Activated gamma-delta T cell treated with anti-CD3 and anti-CD28 coated beads, Interleukin-2, amount 50 U/mL, for 16 hours (primary cell): ENCODE measurements at regions not wholly inside any gene's neighbourhood (a gene's known extent, or its start where the extent isn't known, plus 50 kb on each side); places are given as distances from the start of the nearest gene placed in this dataset.
"Not testable (repeated sequence)": the region's sequence is repeated elsewhere in the genome, so short reads cannot be mapped to it uniquely, and the experiment has no call there.

ENCODE experiments used
- DNase-seq: peaks from one replicate; pipeline ENCODE4 v3.0.0-alpha.2; 2020; ENCODE audit warnings: low read depth

DNA sequence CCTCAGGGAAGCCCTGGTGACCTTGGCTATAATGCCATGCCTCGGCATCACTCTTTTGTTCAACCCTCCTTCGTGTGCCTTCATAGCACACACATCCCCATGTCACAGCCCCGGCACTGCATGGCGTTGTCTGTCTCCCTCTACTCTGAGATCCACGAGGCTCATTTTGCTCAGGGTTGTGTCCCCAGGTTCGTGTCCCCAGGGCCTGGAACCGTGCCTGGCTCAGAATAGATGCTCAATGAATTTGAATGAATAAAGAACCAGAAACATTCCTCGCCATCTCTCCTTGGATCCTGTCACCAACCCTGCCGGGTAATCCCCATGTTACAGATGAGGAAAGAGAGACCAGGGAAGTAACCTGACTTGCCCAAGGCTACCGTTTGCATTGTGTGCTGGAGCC lies 177.3 kb downstream of the PTPRU start:
- DNase-seq = no peak

DNA sequence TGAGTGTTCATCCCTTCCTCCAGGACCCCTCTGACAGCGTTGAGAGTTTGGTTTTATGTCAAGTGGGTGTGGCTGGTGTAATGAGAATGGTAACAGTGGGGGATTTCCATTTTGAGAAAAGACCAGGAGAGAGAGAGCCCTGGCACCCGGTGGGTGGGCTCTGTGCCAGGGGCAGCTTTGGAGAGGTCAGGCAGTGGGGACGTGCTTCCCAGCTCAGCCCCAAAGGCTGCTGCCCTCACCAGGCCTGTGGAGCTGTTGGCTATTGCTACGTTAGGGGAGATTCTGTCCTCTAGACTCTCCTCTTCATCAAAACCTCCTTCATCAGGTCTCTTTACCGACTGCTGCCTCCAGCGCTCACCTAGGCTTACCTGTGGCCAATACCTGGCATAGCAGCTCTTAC lies 176.3 kb downstream of the PTPRU start:
- DNase-seq = no peak

- no peak for DNase-seq
Observed at GRCh38 chr1:29410476-29410875, 174.2 kb downstream of the PTPRU start.

- DNase-seq = no peak
Observed at GRCh38 chr1:29409616-29410015, 173.3 kb downstream of the PTPRU start.

GRCh38 chr1:29408831-29409605 lies 172.7 kb downstream of the PTPRU start:
- no peak for DNase-seq

- no peak for DNase-seq
Observed at GRCh38 chr1:29406814-29407213, 170.5 kb downstream of the PTPRU start.

DNA sequence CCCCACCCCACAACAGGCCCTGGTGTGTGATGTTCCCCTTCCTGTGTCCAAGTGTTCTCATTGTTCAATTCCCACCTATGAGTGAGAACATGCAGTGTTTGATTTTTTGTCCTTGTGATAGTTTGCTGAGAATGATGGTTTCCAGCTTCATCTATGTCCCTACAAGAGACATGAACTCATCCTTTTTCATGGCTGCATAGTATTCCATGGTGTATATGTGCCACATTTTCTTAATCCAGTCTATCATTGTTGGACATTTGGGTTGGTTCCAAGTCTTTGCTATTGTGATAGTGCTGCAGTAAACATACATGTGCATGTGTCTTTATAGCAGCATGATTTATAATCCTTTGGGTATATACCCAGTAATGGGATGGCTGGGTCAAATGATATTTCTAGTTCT lies 163.9 kb downstream of the PTPRU start:
- not testable (repeated sequence) for DNase-seq

DNA sequence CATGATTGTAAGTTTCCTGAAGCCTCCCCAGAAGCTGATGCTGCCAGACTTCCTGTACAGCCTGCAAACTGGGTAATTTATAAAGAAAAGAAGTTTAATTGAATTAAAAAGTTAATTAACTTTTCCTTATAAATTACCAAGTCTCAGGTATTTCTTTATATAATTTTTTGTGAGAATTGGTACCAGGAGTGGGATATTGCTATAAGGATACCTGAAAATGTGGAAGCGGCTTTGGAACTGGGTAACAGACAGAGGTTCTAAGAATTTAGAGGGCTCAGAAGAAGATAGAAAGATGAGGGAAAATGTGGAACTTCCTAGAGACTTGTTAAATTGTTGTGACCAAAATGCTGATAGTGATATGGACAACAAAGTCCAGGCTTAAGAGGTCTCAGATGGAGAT lies 163.1 kb downstream of the PTPRU start:
- DNase-seq = no peak

GRCh38 chr1:29398431-29398830 lies 162.1 kb downstream of the PTPRU start:
- DNase-seq = no peak

- DNase-seq = no peak
Observed at GRCh38 chr1:29397981-29398380, 161.7 kb downstream of the PTPRU start.

- DNase-seq = no peak
Observed at GRCh38 chr1:29397256-29397590, 160.9 kb downstream of the PTPRU start.

DNA sequence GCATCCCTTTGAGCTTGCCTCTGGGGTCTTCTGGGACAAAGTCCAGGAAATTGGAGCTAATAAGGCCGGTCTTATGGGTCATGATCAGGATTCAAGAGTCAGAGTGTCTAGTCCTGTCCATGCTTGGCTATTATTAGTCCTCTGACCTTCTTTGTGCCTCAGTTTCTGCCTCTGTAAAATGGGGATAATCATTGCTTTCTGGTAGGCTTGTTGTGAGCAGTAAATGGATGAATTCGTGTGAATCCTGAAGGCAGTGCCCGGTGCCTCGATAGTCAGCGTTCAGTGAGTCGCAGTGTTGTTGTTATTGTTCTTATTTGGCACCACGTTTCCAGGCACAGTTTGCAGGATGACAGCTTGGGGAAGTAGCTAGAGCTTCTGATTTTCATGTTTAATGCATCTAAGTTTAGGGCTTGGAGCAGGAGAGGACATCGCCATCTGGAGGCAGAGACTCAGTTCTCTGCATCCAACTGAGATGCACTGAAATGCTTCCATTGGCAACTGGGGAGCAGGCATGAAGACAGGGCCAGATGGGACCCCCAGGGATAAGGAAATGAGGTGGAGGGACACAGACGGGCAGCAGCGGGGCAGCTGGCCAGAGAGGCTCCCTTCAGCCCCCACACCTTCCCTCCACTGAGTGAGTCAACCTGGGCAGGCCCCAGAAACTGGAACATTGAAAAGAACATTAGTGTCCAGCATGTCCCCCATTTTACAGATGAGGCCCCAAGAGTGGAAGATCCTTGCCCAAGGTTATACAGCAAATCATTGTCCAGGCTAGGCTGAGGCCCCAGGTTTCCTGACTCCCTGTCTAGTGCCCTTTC lies 160.3 kb downstream of the PTPRU start:
- DNase-seq = no peak

DNA sequence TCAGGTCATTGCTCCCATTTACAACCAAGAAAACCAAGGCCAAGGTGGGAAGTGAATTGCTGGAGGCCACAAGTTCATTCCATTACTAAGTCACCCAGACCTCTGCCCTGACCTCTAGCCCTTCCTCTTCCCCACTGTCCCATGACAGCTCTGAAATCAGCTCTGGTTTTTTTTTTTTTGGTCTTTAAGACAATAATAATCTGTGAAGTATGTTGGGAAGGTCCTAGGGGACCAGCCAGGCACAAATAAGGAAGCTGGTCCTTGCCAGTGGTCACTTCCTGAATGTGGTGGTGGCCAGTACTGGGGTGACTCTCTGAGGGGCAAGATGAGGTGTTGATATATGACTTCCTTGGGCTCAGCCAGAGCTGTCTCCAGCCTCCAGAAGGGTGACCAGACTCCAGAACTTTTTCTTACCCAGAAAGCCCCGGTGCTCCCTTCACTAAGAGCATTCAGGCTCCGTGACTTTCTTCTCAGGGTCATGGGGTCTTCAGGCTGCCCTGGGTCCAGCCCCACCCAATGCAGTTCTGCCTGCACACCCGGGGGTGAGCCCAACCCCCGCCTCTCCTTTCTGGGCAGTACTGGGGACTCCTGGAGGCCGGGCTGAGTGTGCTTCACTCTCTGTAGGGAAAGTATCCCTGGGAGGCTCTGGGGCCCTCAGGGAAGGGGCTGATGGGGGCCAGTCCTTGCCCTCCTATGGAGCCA lies 159.6 kb downstream of the PTPRU start:
- DNase-seq = no peak

- no peak for DNase-seq
Observed at GRCh38 chr1:29394521-29395225, 158.4 kb downstream of the PTPRU start.

DNA sequence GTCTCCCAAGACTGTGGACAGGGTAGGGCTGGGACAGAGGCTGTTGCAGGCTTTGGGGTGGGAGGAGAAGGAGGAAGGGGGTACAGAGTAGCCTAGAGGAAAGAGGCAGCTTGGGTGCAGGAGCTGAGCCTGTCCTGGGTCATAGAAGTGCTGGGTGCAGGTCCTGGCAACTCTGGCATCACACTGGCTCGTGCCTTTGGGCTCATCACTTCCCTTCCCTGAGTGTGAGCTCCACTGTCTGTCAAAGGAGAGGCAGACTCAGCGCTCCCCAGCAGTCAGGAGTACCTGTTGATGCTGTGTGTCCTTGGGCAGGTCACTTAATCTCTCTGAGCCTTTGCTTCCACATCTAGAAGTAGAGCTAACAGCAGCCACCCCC lies 157.1 kb downstream of the PTPRU start:
- no peak for DNase-seq

GRCh38 chr1:29392486-29393450 lies 156.4 kb downstream of the PTPRU start:
- no peak for DNase-seq

GRCh38 chr1:29392036-29392435 lies 155.7 kb downstream of the PTPRU start:
- no peak for DNase-seq

DNA sequence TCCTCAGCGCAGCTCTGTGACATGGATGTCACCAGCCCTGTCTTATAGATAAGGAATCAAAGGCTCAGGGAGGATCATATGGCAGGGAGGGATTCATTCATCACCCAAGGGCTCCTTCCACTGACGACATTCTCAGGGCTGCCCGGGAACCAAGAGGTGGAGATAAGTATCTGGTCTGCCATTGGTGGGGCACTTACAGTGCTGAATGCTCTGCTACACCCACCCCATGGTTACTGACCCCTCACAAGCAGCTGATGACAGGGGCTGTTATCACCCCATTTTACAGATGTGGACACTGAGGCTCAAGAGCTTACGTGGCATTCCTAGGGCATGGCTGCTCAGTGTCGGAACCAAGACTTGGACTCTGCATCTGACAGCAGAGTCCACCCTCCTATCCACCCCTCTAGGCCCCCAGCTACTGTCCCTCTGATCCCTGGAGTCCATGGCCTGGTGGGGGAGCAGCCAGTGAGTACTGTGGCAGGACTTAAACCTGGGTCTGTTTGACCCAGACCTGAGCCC lies 155.1 kb downstream of the PTPRU start:
- DNase-seq = no peak

- no peak for DNase-seq
Observed at GRCh38 chr1:29390491-29391361, 154.4 kb downstream of the PTPRU start.

GRCh38 chr1:29390075-29390474 lies 153.8 kb downstream of the PTPRU start:
- no peak for DNase-seq
